ENCODE measurements at regions not wholly inside any gene's neighbourhood (a gene's known extent, or its start where the extent isn't known, plus 50 kb on each side); places are given as distances from the start of the nearest gene placed in this dataset.
A peak's percentile ranks its signal among the peaks of the same experiment; 100 is the strongest.
"Not testable (repeated sequence)": the region's sequence is repeated elsewhere in the genome, so short reads cannot be mapped to it uniquely, and the experiment has no call there.

DNA sequence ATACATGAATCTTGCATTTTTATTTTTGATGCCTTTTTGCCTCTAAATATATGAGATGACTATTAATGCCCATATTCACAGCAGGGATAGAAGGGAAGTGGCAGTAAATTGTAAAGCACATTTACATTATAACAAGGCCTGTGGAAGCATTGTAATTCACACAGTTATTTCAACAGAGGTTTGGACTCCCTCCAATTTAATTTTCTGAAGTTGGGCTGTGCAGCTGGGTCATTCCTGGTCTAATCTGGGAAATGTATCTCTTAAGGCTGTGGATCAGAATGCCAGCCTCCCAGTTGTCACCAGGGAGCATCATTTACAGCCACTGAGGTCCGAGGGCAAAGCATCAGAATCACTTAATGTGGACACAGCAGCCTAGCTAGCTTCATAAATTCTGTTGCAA, 434.5 kb downstream of the MFSD1 start:
- peak; percentile 22 for DNase-seq

DNA sequence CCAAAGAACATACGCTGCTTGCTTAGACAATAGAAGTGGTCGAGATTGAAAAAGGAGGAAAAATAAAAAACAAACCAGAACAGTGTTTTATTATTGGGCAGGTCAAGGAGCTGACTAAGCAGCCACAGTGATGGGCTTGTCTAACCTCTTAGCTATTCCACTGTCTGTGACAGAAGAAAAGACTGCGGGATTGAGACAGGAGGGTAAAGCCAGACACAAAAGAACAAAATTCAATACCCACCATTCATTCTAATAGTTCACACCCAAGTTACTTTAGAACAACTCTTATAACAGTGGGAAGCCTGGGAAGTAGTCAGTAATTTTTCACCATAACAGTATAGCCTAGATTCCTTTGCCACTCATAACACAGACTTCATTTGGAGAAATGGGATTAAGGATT, 435.4 kb downstream of the MFSD1 start:
- peak; percentile 37 for DNase-seq

DNA sequence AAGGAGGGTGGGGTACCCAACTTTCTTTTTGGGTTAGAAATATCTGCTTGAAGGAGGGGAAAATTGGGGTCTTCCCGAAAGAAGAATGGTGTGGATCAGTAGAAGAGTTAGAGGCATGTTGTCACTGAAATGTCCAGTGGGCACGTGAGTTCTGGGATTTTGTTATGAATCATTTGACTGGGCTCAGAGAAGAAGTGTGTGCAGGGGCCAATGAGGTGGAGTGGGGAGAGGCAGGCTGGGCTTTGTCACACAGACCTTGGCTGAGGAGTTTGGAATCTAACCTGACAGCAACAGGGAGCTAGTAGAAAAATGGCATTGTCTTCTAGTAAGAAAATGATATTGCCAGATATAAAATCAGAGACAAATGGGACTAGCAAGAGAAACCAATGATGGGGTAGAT, 436.8 kb downstream of the MFSD1 start:
- DNase-seq = no peak

DNA sequence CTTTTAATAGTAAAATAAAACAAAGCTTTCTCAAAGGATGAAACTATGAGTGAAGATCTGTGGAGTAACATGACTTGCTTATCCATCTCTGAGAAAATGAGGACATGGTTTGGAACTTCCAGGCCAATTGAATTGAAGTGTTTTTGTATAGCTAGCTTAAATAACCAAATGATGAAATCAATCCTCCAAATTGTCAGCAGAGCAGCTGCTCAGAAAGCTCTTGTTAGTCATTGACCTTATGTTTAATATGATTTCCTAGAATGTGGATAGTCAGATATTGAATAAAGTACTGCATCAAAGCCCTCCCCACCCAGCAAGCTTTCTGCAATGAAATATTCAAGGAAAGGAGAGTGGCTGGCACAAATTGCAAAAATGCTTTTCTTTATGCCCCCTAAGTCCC, 437.2 kb downstream of the MFSD1 start:
- DNase-seq = no peak

DNA sequence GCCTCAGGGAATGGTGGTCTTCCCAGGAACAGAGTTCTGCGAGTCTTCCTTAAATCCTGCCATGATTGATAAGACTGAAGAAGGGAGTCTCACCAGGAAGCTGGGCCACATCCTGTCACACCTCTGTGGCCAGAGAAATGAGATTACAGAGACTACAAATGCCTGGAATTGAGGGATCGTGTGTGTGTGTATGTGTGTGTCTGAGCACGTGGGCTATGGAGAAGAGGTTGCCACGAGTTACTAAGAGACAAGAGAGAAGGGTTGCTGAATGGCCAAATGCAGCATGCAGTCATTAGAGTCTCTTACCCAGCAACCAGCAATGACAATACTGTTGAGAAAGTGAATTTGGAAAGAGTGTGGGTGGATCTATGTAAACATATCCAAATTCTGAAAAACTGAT, 443.1 kb downstream of the MFSD1 start:
- DNase-seq = no peak

DNA sequence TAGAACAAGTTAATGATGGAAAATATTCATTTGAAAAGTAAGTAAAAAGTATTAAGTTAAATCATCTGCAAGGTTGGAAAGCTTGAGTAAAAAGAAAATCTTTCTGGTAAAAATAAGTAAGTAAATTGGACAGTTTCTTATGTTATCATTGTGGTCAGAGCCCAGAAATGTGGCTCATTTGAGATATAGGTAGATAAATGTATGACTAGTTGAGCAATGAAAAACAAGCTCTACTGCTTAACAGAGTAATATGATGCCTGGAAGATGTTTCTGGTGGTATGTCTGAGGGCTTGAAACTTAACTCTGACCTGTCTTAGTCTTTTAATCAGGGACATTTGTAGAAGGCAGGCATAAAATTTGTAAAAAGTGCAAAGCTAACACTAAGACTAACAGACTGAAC, 444.0 kb downstream of the MFSD1 start:
- no peak for DNase-seq

DNA sequence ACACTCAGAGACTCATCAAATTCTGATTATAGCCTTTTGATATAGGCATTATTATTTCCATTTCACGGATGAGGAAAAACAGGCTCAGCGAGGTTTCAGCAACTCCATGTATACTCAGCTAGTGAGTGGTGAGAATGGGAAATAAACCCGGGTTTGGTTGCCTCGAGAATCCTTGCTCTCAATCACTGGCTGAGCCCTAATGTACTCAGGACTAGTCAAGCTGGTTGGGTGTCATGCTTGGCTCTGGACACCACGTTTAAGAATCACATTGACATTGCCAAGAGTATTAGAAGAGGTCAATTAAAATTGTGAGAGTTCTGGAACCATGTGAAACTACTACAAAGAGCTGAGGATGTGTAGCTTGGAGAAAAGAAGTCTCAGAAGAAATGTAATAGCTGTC, 444.5 kb downstream of the MFSD1 start:
- DNase-seq = no peak

DNA sequence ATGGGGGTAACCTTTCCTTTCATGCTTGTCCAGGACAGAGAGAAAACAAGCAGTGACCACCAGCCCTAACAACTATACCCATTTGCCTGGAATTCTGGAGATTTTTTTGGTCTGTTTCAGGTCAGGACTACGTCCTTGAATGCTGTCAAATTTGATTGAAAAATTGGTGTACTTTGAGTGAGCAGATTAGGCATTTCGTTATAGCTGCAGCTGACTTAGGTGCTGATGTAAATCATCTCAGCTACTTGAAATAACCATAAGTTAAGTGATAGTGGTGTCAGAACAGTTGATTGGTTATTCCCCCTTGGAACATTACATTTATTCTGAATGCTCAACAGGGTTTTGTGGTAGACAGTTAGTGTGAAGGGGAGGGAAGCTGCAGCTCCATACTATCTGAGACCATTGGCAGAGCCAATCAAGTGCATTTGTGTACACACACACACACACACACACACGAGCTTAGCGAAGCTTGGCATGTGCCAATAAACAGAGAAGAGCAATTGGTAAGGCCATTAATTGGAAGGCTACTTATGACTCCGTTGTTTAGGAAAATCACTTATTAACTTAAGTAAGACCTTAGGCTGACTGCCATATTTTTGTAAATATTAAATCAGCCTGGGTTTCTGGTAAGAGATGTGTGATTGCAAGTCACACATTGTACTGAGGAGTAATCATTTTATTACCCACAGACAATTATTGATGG, 447.8 kb downstream of the MFSD1 start:
- no peak for DNase-seq

DNA sequence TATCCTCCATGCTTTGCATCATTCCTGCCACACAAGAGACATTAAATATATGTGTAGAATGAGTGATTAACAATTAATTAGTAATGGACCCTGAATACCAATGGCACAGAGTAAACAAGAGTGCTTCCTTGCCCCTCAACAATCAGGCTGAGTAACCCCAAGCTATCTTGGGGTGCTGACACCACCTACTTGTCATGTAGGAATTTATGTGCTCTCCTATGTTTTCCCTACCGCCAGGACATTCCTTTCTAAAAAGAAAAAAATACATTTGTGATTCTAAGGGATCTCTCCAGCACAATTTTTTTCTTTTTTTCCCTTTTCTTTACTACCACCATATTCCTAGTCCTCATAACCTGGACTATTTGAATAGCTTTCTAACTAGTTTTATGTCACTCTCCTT, 449.1 kb downstream of the MFSD1 start:
- DNase-seq = no peak

DNA sequence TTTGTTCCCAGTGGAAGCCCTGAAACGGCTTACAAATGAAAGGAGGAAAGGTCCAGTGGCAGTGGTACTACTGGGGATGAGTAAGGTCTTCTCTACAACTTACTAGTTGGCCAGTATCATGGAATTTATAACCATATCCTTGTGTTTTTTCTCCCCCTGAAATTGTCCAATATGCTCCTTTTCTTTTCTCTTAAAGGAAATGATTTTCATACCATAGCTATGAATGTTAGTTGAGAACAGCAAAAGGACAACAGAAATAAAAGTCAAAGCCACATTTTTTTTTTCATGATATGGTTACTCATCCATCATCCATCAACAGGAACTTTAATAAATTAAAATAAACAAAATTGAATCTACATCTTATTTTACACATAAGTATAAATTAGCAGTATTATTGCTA, 450.4 kb downstream of the MFSD1 start:
- peak; percentile 84 for DNase-seq

DNA sequence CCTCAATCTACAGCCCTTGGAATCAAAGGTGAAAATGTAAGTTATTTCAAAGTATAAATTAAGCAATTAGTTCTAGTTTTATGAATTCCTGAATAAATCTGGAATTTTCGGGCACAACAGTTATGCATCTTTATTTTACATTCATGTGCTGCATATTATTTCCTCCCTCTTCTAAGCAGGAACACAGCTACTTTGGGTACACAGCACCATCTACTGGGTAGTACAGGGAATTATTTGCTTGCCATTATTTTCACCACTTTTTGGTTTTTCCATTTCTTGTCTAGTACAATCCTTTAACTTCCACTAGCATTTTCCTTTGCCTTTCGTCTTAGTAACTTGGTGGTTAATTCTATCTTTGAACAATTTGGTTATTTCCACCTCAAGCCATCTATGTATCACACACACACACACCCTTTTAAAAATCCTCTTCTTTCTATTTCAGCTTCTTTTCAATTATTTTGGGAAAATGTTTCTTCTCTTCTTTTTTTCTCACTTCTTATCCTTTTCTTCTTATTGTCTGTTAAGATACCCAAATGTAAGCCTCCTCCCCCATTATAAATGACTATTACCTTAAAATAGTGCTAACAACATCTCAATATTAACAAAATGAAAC, 451.0 kb downstream of the MFSD1 start:
- DNase-seq = peak; percentile 52

DNA sequence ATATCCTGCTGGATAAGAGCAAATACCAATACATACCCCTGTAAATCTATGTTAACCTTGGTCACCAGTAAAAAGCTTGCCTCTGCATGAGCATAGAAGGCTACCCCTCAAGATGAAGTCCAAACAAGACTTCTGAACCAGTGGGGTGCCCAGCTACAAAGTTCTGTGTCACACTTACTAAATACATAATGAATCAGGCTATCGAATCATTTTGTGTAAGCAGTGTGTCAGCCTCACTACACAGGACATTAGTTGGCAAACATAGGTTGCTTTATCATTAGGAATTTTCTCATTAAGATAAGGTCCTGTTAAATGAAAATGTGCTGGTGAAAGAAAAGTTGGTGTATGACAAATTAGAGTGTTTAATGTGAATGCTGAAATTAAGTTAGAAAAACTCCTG, 452.0 kb downstream of the MFSD1 start:
- DNase-seq = no peak

DNA sequence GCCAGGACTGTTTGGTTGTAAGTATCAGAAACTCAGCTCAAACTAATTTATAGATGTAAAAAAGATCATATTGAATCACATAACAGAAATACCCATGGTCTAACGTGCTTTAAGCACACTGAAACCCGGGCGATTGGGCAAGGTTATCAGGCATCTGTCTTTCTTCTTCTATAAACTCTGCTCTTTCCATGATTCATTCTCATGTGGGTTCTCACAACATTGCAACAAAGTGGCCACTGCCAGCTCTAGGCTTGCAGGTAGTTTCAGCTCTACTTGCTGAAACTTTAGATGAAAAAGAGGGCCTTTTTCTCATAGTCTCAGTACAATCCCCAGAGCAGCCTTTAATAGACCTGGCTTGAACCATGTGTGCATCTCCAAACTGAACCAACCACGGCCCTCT, 456.1 kb downstream of the MFSD1 start:
- no peak for DNase-seq

DNA sequence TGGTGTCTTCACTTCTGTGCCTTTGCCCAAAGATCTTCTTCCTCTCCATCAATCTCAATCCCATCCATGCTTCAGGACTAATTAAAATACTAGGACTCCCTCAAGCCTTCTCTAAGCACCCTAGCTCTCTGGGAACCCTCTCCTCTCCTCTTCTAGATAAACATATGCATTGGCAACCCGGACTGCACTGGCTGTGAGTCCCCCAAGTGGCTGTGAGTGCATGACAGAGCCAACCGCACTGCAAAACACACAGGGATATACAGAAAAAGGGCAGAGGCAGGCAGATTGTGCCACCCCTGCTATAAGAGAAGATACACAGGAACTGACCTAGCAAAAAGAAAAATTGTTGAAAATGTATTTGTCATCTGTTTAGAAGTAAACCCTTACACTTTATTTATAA, 457.1 kb downstream of the MFSD1 start:
- no peak for DNase-seq

DNA sequence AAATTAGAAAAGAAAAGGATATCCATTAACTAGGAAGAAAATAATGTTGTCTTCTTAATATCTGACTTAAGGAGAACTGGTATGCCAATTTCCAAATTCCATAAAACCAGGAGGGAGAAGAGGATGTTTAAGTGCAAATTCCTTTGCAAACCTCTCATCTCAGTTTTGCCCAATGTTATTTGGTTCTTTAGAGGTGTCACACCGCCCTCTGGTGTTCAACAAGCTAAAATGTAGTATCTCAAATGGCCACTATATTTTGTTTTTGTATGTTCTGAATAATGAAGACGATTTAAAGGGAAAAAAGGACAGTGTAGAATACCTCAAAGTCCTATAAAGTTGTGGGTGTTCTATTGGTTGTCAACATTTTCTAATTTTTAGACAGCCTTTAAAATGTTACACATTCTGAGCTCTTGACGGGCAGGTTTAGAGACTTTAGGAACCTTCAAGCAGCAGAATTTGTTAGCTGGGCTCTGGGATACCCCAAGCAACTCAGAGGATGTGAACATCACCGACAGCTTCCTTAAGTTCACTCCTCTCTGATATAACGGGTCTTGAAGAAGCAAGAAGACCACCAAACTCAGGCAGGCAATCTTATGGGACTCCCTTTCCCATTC, 458.3 kb downstream of the MFSD1 start:
- peak; percentile 80 for DNase-seq

DNA sequence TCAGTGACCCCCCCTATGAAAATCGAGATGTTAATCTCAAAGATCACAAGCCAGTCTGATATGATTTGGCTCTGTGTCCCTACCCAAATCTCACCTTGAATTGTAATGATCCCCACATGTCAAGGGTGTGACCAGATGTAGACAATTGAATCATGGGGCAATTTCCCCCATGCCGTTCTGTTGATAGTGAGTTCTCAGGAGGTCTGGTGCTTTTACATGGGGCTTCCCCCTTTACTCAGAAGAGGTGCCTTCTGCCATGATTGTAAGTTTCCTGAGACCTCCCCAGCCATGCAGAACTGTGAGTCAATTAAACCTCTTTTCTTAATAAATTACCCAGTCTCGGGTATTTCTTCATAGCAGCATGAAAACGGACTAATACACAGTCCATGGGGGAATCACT, 459.5 kb downstream of the MFSD1 start:
- not testable (repeated sequence) for DNase-seq

DNA sequence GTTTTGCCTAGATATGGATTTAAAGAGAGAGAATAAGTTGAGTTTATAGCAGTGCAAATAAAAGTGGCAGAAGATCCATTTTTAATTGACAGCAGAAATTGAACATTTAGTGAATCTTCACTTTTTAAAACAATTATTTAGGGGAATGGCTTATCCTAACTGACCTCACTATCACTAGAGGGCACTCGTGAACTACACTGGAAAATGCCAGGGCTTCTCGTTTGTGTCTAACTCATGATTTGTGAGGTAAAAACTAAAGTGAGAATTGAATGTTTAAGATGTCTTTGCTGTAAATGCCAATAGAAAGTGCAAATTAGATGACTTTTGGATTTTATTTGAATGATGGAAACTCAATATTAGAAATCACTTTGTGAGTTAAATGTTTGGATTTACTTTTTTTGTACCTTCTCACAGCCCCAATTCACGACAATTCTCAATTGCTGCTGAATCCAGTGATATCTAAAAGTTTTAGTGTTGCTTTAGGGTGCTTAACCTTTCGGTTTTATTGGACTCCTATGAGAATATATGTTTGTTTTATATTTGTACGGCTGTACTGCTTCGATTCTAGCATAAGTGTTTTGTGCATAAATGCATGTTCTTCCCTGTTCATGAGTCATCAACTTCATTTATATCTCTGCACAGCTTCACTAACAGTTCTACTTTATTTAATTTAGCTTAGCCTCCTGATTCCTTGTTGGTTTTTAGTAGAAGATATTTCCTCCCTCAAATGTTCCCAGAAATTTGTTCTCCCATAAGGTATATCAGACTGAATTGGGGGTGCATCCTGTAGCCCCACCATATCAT, 462.1 kb downstream of the MFSD1 start:
- peak; percentile 58 for DNase-seq

DNA sequence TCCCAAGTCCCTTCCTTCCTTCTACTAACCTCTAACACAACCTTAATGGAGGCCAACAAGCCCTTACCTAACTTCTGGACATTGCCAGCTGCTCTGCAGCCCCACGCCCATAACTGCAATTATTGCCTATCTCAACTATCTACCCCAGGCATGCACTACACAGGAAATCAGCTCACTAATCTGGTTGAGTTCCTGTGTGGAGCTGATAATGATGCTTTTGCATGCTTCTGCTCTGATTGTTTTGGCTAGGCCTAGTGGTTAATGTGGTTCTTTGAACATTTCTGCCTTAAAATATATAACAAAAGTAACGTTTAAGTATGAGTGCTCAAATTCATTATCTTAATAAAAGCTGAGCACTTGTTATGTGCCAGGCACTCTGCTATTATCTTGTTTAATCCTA, 463.9 kb downstream of the MFSD1 start:
- DNase-seq = no peak

DNA sequence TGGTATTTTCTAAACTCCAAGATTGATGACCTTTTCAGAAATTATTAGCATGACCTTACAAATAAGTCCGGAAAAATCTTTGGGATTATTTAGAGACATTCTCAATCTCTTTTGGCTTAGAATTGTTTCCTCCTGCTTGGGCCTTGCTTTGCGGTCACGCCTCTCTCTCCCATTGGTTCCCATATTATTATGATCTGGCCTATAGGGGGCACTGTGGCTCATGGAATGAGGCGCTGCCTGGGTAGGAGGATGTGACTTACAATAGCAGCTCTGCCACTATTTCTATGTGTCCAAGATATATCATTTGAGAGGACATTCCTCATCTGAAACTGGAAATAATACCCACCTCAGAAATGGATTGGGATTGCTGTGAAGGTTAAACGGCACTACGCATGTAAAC, 464.9 kb downstream of the MFSD1 start:
- peak; percentile 39 for DNase-seq

DNA sequence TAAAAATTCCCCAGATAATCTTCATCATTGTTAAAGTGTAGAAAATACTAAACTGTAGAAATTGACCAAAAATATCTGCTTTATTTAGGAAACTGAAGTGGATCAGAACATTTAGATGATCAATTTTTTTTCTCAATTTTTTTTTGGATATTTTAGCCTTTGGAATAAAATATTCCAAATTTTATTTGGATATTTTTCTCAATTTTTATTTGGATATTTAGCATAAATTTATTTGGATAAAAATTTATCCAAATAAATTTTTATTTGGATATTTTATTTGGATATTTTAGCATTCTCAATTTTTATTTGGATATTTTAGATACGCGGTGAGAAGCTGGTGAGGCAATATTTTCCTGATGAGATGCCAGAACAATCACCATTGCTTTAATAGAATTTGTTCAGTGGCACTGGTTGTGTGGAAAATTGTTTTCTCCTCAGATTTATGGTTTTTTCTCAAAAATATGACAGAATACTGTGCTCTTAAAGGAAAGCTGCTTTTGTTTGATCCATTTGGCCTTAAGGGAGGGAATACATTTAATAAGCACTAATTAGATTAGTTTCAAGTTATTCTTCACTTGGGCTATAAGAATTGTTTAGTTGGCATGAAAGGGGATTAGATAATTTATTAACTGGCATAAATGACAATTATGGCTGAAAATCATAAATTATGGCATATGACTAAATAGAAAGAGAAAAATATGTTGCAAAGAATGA, 470.1 kb downstream of the MFSD1 start:
- no peak for DNase-seq

DNA sequence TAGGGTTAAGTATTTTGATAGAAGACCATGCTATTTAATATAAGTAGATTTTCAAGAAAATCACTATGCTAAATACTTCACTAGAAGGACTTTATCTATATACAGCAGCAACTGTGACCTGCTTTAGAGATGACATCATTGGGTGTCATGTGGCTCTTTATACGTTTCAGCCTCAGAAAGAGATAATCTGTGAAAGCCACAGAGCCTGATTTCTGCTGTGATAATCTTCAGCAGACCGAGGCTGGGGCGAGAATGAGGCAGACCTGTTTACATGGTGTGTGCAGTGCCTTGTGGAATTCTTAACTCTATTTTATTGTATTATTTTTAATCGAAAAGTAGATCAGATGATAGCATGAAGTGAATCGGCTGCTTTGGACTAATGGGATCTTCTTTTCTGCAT, 471.2 kb downstream of the MFSD1 start:
- no peak for DNase-seq

DNA sequence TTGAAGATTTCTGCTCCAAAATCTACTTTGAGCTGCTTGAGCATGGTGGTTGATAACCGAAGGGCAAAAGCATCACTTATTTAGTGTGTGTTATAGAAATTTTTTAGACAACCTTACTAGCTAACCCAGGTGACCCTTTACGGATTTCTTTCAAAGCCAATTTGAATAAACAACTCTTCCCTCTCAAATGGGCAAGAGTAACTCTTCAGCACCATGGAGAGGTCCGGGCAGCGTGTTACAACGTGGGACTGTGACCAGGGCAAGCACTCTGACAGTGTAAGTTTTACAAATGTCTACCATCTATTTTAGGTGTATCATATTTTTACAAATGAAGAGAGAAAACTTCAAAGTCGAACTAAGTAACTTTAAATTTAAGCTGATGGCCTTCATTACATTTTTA, 471.8 kb downstream of the MFSD1 start:
- DNase-seq = peak; percentile 59

DNA sequence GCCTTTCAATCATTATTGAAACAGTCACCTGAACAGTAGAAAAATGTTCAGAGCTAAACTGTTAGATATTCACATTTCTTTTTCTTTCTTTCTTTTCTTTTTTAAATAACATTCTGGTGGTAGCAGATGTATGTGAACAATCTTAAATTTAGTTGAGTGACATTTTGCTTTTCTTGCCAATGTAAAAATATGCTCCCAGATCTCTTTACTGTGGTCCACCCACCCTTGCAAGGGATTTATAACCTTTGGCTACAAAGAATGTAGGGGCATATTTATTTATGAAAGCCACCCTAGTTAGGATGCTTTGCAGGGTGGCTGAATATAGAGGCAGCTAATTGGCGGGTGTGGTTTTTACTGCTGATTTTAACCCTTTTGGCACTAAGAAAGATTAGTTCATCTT, 473.9 kb downstream of the MFSD1 start:
- DNase-seq = no peak
